Mammary epithelial cell (primary cell): ENCODE measurements at regions not wholly inside any gene's neighbourhood (a gene's known extent, or its start where the extent isn't known, plus 50 kb on each side); places are given as distances from the start of the nearest gene placed in this dataset.

Experiments
- EZH2 ChIP-seq: IDR thresholded peaks from 2 replicates; pipeline ENCODE4 v1.6.1; 2012; ENCODE audit warnings: low read length, inconsistent platforms, borderline replicate concordance
- TF ChIP-seq, protein P1 (sequence below), 2 donors: IDR thresholded peaks in 1 of 2; conservative IDR thresholded peaks in 1 of 2; 2 replicates each; pipeline ENCODE4 v1.5.1; 2011 to 2012; ENCODE audit warnings: inconsistent platforms in 2 of 2, low read length in 2 of 2, mild to moderate bottlenecking in 2 of 2, control low read depth in 1 of 2, low read depth in 1 of 2; ENCODE audit not compliant: insufficient read depth in 1 of 2; ENCODE audit errors: extremely low read depth in 1 of 2

GRCh38 chr11:133598906-133599305 lies 66.6 kb upstream of the OPCML start:
- TF ChIP-seq, protein P1, sequence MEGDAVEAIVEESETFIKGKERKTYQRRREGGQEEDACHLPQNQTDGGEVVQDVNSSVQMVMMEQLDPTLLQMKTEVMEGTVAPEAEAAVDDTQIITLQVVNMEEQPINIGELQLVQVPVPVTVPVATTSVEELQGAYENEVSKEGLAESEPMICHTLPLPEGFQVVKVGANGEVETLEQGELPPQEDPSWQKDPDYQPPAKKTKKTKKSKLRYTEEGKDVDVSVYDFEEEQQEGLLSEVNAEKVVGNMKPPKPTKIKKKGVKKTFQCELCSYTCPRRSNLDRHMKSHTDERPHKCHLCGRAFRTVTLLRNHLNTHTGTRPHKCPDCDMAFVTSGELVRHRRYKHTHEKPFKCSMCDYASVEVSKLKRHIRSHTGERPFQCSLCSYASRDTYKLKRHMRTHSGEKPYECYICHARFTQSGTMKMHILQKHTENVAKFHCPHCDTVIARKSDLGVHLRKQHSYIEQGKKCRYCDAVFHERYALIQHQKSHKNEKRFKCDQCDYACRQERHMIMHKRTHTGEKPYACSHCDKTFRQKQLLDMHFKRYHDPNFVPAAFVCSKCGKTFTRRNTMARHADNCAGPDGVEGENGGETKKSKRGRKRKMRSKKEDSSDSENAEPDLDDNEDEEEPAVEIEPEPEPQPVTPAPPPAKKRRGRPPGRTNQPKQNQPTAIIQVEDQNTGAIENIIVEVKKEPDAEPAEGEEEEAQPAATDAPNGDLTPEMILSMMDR (conservative IDR thresholded peaks at IDR 0.05 in 1 of 2, IDR thresholded peaks at IDR 0.05 in 1 of 2; ENCODE audit: extremely low read depth in 1 of 2, insufficient read depth in 1 of 2, low read depth in 1 of 2, low read length in 2 of 2), result no peak
- TF ChIP-seq EZH2, result no peak
